ENCODE measurements at regions not wholly inside any gene's neighbourhood (a gene's known extent, or its start where the extent isn't known, plus 50 kb on each side); places are given as distances from the start of the nearest gene placed in this dataset.

GRCh38 chr6:134669485-134669884, 280.4 kb downstream of the ALDH8A1 start:
- no peak for TF ChIP-seq CTCF (IDR thresholded peaks at IDR 0.05; ENCODE audit: low read depth, low read length, missing control alignments)
- no peak overlapping the region for H3K4me3 ChIP-seq (replicated peaks; ENCODE audit: low read depth, low read length)
- DNase-seq (ENCODE audit: extremely low read depth, low read depth): no peak

- H3K4me3 ChIP-seq (replicated peaks; ENCODE audit: low read depth, low read length): no peak overlapping the region
- no peak for TF ChIP-seq CTCF (IDR thresholded peaks at IDR 0.05; ENCODE audit: low read depth, low read length, missing control alignments)
- no peak for DNase-seq (ENCODE audit: extremely low read depth, low read depth)
These were observed 282.8 kb downstream of the ALDH8A1 start for GRCh38 chr6:134667111-134667510.

GRCh38 chr6:134666125-134666524, 283.8 kb downstream of the ALDH8A1 start:
- no peak overlapping the region for H3K4me3 ChIP-seq (replicated peaks; ENCODE audit: low read depth, low read length)
- DNase-seq (ENCODE audit: extremely low read depth, low read depth): no peak
- no peak for TF ChIP-seq CTCF (IDR thresholded peaks at IDR 0.05; ENCODE audit: low read depth, low read length, missing control alignments)

- H3K4me3 ChIP-seq (replicated peaks; ENCODE audit: low read depth, low read length): no peak overlapping the region
- no peak for DNase-seq (ENCODE audit: extremely low read depth, low read depth)
- no peak for TF ChIP-seq CTCF (IDR thresholded peaks at IDR 0.05; ENCODE audit: low read depth, low read length, missing control alignments)
These were observed 284.7 kb downstream of the ALDH8A1 start for GRCh38 chr6:134665029-134665723.

- DNase-seq (ENCODE audit: extremely low read depth, low read depth): no peak
- H3K4me3 ChIP-seq (replicated peaks; ENCODE audit: low read depth, low read length): no peak overlapping the region
- TF ChIP-seq CTCF (IDR thresholded peaks at IDR 0.05; ENCODE audit: low read depth, low read length, missing control alignments): no peak
These were observed 285.9 kb downstream of the ALDH8A1 start for GRCh38 chr6:134663800-134664535.

GRCh38 chr6:134663356-134663755, 286.5 kb downstream of the ALDH8A1 start:
- no peak for TF ChIP-seq CTCF (IDR thresholded peaks at IDR 0.05; ENCODE audit: low read depth, low read length, missing control alignments)
- no peak overlapping the region for H3K4me3 ChIP-seq (replicated peaks; ENCODE audit: low read depth, low read length)
- DNase-seq (ENCODE audit: extremely low read depth, low read depth): no peak

All from HFF-Myc (cell line).